ENCODE measurements at regions not wholly inside any gene's neighbourhood (a gene's known extent, or its start where the extent isn't known, plus 50 kb on each side); places are given as distances from the start of the nearest gene placed in this dataset.

DNA sequence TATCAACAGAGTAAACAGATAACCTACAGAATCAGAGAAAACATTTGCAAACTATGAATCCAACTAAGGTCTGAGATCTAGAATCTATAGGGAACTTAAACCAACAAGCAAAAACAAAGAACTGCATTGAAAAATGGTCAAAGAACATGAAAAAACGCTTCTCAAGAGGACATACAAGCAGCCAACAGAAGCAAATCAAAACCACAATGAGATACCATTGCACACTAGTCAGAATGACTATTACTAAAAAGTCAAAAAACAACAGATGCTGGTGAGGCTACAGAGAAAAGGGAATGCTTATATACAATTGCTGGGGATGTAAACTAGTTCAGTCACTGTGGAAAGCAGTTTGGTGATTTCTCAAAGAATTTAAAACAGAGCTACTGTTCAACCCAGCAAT, 255.7 kb downstream of the TMEM47 start:
- TF ChIP-seq, protein P1, sequence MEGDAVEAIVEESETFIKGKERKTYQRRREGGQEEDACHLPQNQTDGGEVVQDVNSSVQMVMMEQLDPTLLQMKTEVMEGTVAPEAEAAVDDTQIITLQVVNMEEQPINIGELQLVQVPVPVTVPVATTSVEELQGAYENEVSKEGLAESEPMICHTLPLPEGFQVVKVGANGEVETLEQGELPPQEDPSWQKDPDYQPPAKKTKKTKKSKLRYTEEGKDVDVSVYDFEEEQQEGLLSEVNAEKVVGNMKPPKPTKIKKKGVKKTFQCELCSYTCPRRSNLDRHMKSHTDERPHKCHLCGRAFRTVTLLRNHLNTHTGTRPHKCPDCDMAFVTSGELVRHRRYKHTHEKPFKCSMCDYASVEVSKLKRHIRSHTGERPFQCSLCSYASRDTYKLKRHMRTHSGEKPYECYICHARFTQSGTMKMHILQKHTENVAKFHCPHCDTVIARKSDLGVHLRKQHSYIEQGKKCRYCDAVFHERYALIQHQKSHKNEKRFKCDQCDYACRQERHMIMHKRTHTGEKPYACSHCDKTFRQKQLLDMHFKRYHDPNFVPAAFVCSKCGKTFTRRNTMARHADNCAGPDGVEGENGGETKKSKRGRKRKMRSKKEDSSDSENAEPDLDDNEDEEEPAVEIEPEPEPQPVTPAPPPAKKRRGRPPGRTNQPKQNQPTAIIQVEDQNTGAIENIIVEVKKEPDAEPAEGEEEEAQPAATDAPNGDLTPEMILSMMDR (IDR thresholded peaks at IDR 0.05): no peak
- no peak for TF ChIP-seq POLR2A (IDR thresholded peaks at IDR 0.05)
